22Rv1 (cell line): ENCODE measurements at regions not wholly inside any gene's neighbourhood (a gene's known extent, or its start where the extent isn't known, plus 50 kb on each side); places are given as distances from the start of the nearest gene placed in this dataset.

Experiments used
- H3K27ac ChIP-seq: fragments of 450-650 bp; 2 replicates; pipeline ENCODE4 v1.5.1; 2017
- ZFX ChIP-seq: fragments of 450-650 bp; IDR thresholded peaks from 2 replicates; pipeline ENCODE4 v1.6.1; 2017; ENCODE audit warnings: antibody characterized with exemption, borderline replicate concordance
- TF ChIP-seq, protein P1 (sequence below): fragments of 450-650 bp; IDR thresholded peaks from 2 replicates; pipeline ENCODE4 v1.5.1; 2017; ENCODE audit warnings: mild to moderate bottlenecking

GRCh38 chr7:156466272-156466671 is 174.3 kb upstream of the RNF32 start:
- no peak for TF ChIP-seq ZFX
- TF ChIP-seq, protein P1, sequence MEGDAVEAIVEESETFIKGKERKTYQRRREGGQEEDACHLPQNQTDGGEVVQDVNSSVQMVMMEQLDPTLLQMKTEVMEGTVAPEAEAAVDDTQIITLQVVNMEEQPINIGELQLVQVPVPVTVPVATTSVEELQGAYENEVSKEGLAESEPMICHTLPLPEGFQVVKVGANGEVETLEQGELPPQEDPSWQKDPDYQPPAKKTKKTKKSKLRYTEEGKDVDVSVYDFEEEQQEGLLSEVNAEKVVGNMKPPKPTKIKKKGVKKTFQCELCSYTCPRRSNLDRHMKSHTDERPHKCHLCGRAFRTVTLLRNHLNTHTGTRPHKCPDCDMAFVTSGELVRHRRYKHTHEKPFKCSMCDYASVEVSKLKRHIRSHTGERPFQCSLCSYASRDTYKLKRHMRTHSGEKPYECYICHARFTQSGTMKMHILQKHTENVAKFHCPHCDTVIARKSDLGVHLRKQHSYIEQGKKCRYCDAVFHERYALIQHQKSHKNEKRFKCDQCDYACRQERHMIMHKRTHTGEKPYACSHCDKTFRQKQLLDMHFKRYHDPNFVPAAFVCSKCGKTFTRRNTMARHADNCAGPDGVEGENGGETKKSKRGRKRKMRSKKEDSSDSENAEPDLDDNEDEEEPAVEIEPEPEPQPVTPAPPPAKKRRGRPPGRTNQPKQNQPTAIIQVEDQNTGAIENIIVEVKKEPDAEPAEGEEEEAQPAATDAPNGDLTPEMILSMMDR: no peak
- no peak overlapping the region for H3K27ac ChIP-seq

DNA sequence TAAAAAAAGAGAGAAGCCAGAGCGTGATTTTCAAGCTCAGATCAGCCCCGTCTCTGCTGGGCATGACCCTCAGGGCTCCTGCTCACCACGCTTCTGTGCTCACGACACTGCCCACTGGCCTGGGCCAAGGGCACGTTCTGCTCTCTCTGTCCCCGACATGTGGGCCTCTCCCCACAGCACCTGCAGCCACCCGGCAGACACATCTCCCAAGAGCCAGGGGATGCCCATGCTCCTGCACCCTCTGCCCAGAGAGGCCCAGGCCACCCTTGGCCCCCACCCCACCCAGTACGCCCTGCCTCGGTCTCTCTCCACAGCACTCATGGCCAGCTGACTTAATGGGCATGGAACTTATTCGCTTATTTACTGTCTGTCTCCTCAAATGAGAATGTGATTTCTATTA is 175.4 kb upstream of the RNF32 start:
- no peak for TF ChIP-seq ZFX
- TF ChIP-seq, protein P1: no peak
- no peak overlapping the region for H3K27ac ChIP-seq

DNA sequence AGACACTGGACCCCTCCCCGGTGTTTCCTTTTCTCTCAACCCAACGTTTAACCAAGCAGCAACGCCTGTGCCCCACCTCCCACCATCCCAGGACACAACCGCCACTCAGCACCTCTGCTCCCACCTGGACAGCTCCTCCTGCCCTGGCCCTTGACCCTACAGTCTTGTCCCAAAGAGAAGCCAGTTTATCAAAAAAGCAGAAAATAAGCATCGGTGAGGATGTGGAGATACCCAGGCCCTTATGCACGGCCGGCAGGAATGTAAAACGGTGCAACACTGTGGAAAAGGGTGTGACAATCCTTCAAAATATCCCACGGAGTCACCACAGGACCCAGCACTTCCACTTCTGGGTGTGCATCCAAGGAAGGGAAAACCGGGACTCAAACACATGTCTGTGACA is 176.2 kb upstream of the RNF32 start:
- H3K27ac ChIP-seq: no peak overlapping the region
- no peak for TF ChIP-seq ZFX
- TF ChIP-seq, protein P1: no peak

DNA sequence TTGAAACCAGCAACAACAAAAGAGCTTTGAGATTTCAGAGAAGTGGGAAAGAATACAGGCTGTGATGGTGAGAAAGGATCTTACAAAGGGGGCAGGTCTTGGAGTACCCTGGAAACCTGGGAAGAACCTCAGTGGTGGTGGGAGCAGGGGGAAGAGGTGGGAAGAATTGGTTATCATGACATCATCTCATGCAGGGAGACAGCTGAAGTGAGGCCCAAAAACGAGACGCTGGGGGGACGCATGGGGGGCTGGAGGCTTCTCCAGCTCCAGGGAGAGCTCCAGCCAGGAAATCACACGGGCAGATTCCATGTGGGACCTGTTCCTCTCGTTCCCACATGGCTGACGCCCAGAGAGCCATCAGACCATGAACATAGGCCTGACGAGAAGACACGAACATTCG is 177.3 kb upstream of the RNF32 start:
- no peak overlapping the region for H3K27ac ChIP-seq
- TF ChIP-seq ZFX: no peak
- TF ChIP-seq, protein P1: no peak

DNA sequence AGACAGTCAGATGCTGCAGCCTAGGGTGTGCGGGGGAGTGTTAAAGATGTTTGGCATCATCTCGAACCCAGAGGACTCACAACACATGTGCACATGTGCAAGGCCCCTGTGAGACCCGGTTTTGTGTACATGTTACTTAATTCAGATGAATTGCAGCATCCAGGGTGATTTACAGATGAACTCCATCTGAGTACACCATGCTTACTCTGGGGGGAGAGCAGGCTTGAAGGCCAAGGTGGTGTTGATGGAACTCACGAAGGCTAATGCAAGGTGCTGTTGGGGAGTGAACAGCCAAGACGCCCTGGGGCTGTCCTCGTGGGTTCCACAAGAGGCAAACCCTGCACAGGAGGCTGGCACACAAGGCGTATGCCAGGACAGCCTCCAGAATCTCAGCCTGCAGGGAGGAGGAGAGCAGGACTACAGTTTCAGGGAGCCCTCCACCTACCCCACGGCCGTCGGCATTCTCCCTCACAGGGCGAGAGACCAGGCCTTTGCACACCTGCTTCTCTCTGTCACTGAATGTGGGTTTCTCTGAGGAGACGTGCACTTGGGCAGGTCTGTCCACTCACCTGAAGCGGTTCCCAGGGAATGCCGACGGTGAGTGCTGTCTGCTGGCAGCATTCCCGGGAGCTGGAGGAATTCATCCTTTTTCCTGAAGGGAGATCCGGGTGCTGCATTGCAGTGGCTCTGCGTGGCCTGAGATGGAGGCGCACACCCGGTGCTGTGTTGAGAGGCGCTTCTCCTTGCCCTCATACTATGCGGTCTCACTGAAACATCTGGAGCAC is 178.5 kb upstream of the RNF32 start:
- no peak for TF ChIP-seq ZFX
- TF ChIP-seq, protein P1: no peak
- H3K27ac ChIP-seq: no peak overlapping the region

GRCh38 chr7:156460858-156461627 is 179.5 kb upstream of the RNF32 start:
- TF ChIP-seq ZFX: no peak
- TF ChIP-seq, protein P1: no peak
- H3K27ac ChIP-seq: no peak overlapping the region

DNA sequence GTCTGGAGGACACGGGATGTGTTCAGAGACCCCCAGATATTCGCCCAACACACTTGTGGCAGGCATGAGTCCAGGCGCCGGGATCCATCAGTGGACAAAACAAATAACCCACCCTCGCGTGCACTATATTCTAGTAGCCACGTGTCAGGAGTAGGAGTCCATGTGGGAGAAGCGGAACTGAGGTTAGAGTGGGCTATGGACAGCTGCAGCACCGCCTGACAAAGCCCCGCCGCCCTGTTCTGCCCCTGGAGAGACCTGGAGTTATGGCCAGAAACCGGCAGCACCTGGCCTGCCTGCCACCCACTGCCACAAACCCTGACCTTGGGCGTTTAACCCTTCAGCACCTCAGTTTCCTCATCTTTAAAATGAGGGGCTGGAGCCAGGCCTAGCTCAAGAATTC is 181.0 kb upstream of the RNF32 start:
- TF ChIP-seq, protein P1: no peak
- TF ChIP-seq ZFX: no peak
- H3K27ac ChIP-seq: no peak overlapping the region
